OCI-LY7 (cell line): ENCODE measurements at regions not wholly inside any gene's neighbourhood (a gene's known extent, or its start where the extent isn't known, plus 50 kb on each side); places are given as distances from the start of the nearest gene placed in this dataset.

Source experiments
- BruUV-seq: library from RNA; stranded (reverse); fragments of 400-500 nt; replicated peaks from 2 replicates; lab custom pipeline; 2021; lab: Mats Ljungman, UMichigan
- CTCF ChIA-PET: fragments of 300-600 bp; sonication (Branson Sonifier 250); formaldehyde crosslinking; loops from one replicate; lab custom pipeline; 2022; ENCODE audit warnings: antibody characterized with exemption; ENCODE audit not compliant: unreplicated experiment; lab: Charles Lee
- POLR2A ChIA-PET: fragments of 300-600 bp; sonication (Branson Sonifier 250); formaldehyde crosslinking; loops from one replicate; lab custom pipeline; 2022; ENCODE audit warnings: antibody characterized with exemption; lab: Charles Lee
- DNase-seq: peaks from one replicate; pipeline ENCODE4 v3.0.0-alpha.2; 2015; ENCODE audit warnings: low spot score
- H2AFZ ChIP-seq: fragments of 200-600 bp; sonication (generic), shearing (Covaris generic); 2 replicates; pipeline ENCODE4 v1.6.1; 2014; ENCODE audit warnings: mild to moderate bottlenecking, antibody characterized with exemption, low read length, moderate library complexity
- H3K27ac ChIP-seq: fragments of 200-600 bp; sonication (generic); 2 replicates; pipeline ENCODE4 v1.5.1; 2014; ENCODE audit warnings: mixed run types, low read depth, mild to moderate bottlenecking, moderate library complexity, low read length, inconsistent platforms; ENCODE audit not compliant: poor library complexity, severe bottlenecking
- H3K36me3 ChIP-seq: fragments of 200-600 bp; sonication (generic); 2 replicates; pipeline ENCODE4 v1.6.1; 2014; ENCODE audit warnings: mild to moderate bottlenecking, antibody characterized with exemption, low read length, moderate library complexity, mixed read lengths; ENCODE audit not compliant: insufficient read depth
- H3K4me1 ChIP-seq: fragments of 200-600 bp; sonication (generic); 2 replicates; pipeline ENCODE4 v1.5.1; 2014; ENCODE audit warnings: mild to moderate bottlenecking, low read length; ENCODE audit not compliant: insufficient read depth, poor library complexity, severe bottlenecking
- H3K4me2 ChIP-seq: fragments of 200-600 bp; sonication (generic); 2 replicates; pipeline ENCODE4 v1.6.1; 2014; ENCODE audit warnings: mild to moderate bottlenecking, low read length
- H3K4me3 ChIP-seq: fragments of 200-600 bp; sonication (generic); 2 replicates; pipeline ENCODE4 v1.5.1; 2014; ENCODE audit warnings: mild to moderate bottlenecking, low read depth, low read length; ENCODE audit not compliant: poor library complexity, severe bottlenecking
- H3K79me2 ChIP-seq: fragments of 200-600 bp; sonication (generic); 2 replicates; pipeline ENCODE4 v1.6.1; 2016; ENCODE audit warnings: low read depth, mild to moderate bottlenecking, low read length, moderate library complexity, mixed read lengths; ENCODE audit not compliant: insufficient read depth
- H3K9me2 ChIP-seq: fragments of 200-600 bp; sonication (generic); 2 replicates; pipeline ENCODE4 v1.6.1; 2016; ENCODE audit warnings: mild to moderate bottlenecking, low read length, mixed read lengths; ENCODE audit not compliant: insufficient read depth
- H3K9me3 ChIP-seq: fragments of 200-600 bp; sonication (generic); 2 replicates; pipeline ENCODE4 v1.6.1; 2014; ENCODE audit warnings: mild to moderate bottlenecking, mixed run types, low read length, mixed read lengths
- H4K20me1 ChIP-seq: fragments of 200-600 bp; sonication (generic); 2 replicates; pipeline ENCODE4 v1.6.1; 2014; ENCODE audit warnings: mild to moderate bottlenecking, antibody characterized with exemption, low read length, moderate library complexity, mixed read lengths; ENCODE audit not compliant: insufficient read depth
- CTCF ChIP-seq: fragments of 200-600 bp; sonication (generic); conservative IDR thresholded peaks from 2 replicates; pipeline ENCODE4 v1.5.1; 2014; ENCODE audit warnings: mild to moderate bottlenecking, antibody characterized with exemption, low read length, moderate library complexity, mixed read lengths
- EZH2phosphoT487 ChIP-seq: fragments of 200-600 bp; sonication (generic); IDR thresholded peaks from 2 replicates; pipeline ENCODE4 v1.6.1; 2018; ENCODE audit warnings: low read depth, borderline replicate concordance, mild to moderate bottlenecking, mixed run types, antibody characterized with exemption, low read length, moderate library complexity, mixed read lengths
- intact Hi-C: fragments of 100-400 bp; cut with micrococcal nuclease; formaldehyde crosslinking; loops from one replicate; pipeline ENCODE4 v1.10.0; 2022; ENCODE audit not compliant: unreplicated experiment

DNA sequence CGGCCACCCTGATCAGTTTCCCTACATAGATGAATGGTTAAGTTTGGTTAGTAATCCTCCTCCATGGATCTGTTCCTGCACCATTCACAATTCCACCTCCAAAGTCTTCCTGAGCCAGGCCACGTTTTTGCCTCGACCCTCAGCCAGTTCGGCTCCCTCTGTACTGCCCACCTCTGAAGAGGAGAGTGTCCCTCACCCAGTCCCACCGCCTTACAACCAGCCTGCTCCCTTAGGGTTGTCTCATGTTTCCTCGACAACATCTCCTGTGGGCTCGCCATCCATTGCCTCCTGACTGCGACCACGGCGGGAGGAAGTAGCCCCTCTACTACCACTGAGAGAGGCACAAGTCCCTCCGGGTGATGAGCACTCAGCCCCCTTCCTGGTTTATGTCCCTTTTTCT lies 338.0 kb upstream of the CNTNAP5 start:
- H3K4me2 ChIP-seq: no peak overlapping the region
- no peak overlapping the region for H2AFZ ChIP-seq
- H3K79me2 ChIP-seq: no peaks in the 10 kb centered on the region
- no peak overlapping the region for H3K4me3 ChIP-seq
- H3K9me3 ChIP-seq: no peaks in the 10 kb centered on the region
- no peak for TF ChIP-seq EZH2phosphoT487
- no peak for TF ChIP-seq CTCF
- no peaks in the 10 kb centered on the region for H3K9me2 ChIP-seq
- H3K4me1 ChIP-seq: no peaks in the 10 kb centered on the region
- intact Hi-C loops: no loop called here
- H3K36me3 ChIP-seq: no peaks in the 10 kb centered on the region
- DNase-seq: no peak
- BruUV-seq: no TSS peak
- POLR2A ChIA-PET: no interaction called here
- H3K27ac ChIP-seq: no peak overlapping the region
- CTCF ChIA-PET: no interaction called here
- no peaks in the 10 kb centered on the region for H4K20me1 ChIP-seq

DNA sequence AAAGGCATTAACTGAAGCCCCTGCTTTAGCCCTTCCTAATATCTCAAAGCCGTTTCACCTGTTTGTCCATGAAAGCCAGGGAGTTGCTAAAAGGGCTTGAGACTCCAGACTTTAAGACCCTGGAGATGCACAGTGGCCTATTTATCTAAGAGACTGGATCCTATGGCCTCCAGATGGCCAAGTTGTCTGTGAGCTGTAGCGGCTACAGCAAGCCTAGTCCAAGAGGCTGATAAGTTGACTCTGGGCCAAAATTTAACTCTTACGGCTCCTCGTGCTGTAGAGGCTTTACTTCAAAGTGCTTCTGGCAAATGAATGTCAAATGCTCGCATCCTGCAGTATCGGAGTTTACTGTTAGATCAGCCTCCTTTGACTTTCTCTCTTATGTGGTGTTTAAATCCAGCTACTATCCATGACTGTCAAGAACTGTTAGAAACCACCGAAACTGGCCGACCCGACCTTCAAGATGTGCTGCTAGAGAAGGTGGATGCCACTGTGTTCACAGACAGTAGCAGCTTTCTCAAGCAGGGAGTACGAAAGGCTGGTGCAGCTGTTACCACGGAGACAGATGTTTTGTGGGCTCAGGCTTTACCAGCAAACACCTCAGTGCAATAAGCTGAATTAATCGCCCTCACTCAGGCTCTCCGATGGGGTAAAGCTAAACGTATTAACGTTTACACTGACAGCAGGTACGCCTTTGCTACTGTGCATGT lies 336.7 kb upstream of the CNTNAP5 start:
- DNase-seq: no peak
- ChIA-PET CTCF (no interaction called here), POLR2A (no interaction called here)
- intact Hi-C loops: no loop called here
- Histone ChIP-seq H3K9me3 (no peaks in the 10 kb centered on the region), H3K27ac (no peak overlapping the region), H3K79me2 (no peaks in the 10 kb centered on the region), H3K4me1 (no peaks in the 10 kb centered on the region), H4K20me1 (no peaks in the 10 kb centered on the region), H3K36me3 (no peaks in the 10 kb centered on the region), H3K4me2 (no peak overlapping the region), H3K4me3 (no peak overlapping the region), H3K9me2 (no peaks in the 10 kb centered on the region), H2AFZ (no peak overlapping the region)
- no TSS peak for BruUV-seq
- TF ChIP-seq EZH2phosphoT487 (no peak), CTCF (no peak)

DNA sequence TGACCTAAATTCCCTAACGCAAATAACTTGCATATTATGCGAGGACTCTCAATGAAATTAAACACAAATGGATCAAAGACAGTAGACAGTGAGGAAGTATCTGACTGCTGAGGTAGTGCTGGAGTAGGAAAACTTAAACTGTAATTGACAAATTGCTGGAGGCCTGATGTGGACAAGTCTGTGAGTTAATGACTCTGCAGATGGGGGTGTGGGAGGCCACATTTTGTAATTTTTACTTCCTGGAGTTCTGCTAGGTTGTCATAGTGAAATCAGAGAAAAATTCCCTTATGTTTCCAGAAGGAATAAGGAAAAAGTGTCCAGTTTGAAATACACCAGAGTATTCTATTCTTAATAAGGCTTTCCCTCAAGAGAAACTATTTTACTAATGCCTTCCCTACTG lies 333.0 kb upstream of the CNTNAP5 start:
- ChIA-PET CTCF (no interaction called here), POLR2A (no interaction called here)
- Histone ChIP-seq H4K20me1 (no peaks in the 10 kb centered on the region), H3K4me1 (no peaks in the 10 kb centered on the region), H3K79me2 (no peaks in the 10 kb centered on the region), H3K9me2 (no peaks in the 10 kb centered on the region), H3K27ac (no peak overlapping the region), H3K36me3 (no peaks in the 10 kb centered on the region), H3K4me3 (no peak overlapping the region), H2AFZ (no peak overlapping the region), H3K4me2 (no peak overlapping the region), H3K9me3 (no peaks in the 10 kb centered on the region)
- BruUV-seq: no TSS peak
- intact Hi-C loops: no loop called here
- no peak for DNase-seq
- no peak for TF ChIP-seq CTCF
- no peak for TF ChIP-seq EZH2phosphoT487
